Stimulated activated CD4-positive, alpha-beta T cell treated with anti-CD3 and anti-CD28 coated beads, Interleukin-12 subunit alpha, Interleukin-12 subunit beta, amount 100 ng/mL, for 24 hours (primary cell): ENCODE measurements at regions not wholly inside any gene's neighbourhood (a gene's known extent, or its start where the extent isn't known, plus 50 kb on each side); places are given as distances from the start of the nearest gene placed in this dataset.
"Not testable (repeated sequence)": the region's sequence is repeated elsewhere in the genome, so short reads cannot be mapped to it uniquely, and the experiment has no call there.

Experiments used
- DNase-seq, 2 experiments: peaks; one replicate each; pipeline ENCODE4 v3.0.0-alpha.2; 2020; ENCODE audit warnings: low read depth in 2 of 2

DNA sequence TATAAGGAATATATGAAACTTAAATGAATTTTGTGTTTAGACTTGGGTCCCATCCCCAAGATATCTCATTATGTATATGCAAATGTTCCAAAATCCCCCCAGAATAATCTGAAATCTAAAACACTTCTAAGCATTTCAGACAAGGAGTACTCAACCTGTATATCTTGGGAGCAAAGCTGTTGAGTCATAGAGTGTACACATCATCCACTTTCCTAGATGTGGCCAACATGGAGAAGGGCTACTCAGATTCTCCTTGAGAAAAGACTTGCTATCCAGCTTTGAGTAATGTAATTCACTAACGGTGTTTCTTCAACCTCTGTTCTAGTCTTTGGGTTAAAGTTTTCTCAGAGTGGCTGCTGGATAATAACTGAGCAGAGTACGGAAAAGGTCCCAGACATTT, 215.5 kb upstream of the POU1F1 start:
- DNase-seq, result no peak

DNA sequence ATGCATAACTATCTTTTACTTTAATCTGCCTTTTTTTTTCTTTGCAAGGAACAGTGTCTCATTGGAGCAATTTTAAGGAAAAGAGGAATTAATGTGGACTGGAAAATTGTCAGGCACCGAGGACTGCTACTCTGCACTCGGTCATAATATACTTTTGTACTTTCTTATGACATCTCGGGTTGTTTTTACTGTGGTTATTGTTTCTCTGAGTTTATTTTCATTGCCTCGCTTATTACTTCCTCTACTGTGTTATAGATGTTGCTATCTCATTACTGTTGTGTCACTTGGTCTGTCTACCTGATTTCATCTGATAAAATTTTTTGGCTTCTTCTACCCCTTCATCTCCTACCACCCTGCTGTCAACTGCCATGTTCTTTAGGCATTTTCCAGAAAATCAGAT, 213.5 kb upstream of the POU1F1 start:
- DNase-seq, result no peak

- DNase-seq, result no peak
These were observed 212.4 kb upstream of the POU1F1 start for GRCh38 chr3:87488765-87489164.

GRCh38 chr3:87486635-87487034, 210.3 kb upstream of the POU1F1 start:
- DNase-seq, result not testable (repeated sequence)

GRCh38 chr3:87486115-87486514, 209.7 kb upstream of the POU1F1 start:
- no peak for DNase-seq

DNA sequence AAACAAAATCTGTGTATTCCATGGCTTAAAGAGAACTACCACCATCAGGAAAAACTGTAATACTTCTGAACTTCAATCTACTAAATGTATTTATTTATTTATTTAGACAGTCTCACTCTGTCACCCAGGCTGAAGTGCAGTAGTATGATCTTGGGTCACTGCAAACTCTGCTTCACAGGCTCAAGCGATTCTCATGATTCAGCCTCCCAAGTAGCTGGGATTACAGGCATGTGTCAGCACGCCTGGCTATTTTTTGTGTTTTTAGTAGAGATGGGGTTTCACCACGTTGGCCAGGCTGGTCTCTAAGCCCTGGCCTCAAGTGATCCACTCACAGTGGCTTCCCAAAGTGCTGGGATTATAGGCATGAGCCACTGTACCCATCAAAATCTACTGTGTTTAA, 202.3 kb upstream of the POU1F1 start:
- DNase-seq, result no peak

GRCh38 chr3:87473944-87474343, 197.6 kb upstream of the POU1F1 start:
- no peak for DNase-seq

DNA sequence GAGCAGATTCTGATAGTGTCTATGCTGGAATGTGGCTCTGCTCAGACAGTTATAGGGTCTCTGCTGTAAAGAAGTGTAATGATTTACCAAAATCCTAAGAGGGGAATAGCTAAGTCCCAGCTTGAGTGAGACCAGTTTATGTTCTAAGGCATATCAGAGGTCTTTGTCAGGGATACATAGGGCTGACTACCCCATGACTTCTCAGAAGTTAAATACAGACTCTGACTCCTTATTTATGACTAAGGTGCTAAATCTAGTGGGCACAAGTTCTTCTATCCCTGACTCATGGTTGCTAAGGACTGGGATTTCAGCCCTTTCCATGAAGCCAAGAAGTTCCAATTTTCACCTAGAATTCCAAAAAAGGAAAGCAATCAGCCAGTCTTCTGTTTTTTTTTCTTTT, 192.6 kb upstream of the POU1F1 start:
- DNase-seq, result no peak

GRCh38 chr3:87468235-87468634, 191.9 kb upstream of the POU1F1 start:
- DNase-seq, result no peak

DNA sequence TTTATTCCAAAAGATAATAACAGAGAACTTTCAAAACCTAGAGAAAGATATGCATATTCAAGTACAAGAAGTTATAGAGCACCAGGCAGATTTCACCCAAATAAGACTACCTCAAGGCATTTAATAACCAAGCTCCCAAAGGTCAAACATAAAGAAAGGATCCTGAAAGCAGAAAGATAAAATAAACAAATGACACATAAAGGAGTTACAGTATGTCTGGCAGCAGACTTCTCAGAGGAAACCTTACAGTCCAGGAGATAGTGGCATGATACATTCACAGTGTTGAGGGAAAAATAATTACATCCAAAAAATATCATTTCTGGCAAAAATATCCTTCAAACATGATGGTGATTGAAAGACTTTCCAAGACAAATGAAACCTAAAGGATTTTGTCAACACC, 185.8 kb upstream of the POU1F1 start:
- no peak for DNase-seq

DNA sequence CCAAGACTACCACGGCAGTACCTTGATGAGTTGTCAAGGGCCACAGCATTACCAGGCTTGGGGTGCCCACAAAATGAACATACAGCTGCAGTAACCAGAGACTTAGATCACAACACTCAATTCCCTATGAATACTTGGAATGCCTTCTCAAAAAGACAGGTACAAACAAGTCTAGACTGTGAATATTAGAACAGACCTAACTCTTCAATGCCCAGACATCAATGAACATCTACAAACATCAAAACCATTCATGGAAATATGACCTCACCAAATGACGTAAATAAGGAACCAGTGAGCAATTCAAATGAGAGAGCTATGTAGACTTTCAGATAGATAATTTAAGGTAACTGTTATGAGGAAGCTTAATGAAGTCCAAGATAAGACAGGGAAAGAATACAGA, 185.1 kb upstream of the POU1F1 start:
- no peak for DNase-seq

DNA sequence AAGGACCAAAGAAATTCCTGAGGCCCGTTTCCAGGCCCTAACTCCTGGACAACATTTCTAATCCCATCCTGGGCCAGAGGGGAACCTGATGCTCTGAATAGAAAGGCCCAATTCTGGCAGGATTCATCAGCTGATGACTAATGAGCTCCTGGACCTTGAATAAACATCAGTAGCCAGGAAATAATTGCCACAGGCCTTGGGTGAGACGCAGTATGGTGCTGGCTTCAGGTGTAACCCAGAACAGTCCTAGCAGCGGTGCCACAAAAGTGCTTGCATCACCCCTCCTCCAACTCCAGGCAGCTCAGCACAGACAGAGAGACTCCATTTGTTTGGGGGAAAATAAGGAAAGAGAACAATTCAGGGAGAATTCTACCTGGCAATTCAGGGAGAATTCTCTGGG, 184.7 kb upstream of the POU1F1 start:
- DNase-seq, result no peak

DNA sequence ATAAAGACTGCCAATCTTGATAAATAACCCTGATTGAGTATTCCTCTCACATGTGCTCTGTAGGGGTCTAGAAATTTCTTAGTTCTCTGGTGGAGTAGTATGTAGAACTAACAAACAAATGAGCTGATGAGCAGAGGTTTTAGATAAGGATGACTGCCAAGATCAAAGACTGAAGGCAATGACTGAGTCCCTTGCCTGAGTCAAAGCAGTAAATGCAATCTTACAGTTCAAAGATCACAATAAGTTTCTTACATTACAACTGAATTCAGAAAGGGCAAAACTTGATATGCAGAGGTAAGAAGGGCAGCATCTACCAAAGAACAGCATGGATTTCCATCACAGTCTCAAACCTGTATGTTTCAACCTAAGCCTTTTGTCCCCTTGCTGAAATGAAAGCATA, 172.2 kb upstream of the POU1F1 start:
- DNase-seq, result no peak

DNA sequence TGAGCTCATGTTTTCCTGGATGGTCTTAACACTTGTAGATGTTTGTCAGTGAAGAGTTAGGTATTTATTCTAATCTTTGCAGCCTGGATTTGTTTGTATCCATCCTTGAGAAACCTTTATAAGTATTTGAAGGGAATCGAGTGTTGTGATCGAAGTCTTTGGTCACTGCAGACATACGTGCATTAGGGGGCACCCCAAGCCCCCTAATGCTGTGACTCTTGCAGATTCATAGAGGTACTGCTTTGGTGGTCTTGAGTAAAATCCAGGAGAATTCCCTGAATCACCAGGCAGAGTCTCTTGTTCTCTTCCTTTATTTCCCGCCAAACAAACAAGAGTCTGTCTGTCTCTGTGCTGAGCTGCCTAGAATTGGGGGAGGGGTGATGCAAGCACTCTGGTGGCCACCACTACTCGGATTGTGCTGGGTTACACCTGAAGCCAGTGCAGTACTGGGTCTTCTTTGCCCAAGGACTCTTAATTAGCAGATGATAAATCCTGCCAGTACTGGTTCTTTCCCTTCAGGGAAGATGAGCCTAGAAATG, 170.5 kb upstream of the POU1F1 start:
- no peak for DNase-seq

GRCh38 chr3:87442470-87442869, 166.1 kb upstream of the POU1F1 start:
- no peak for DNase-seq

DNA sequence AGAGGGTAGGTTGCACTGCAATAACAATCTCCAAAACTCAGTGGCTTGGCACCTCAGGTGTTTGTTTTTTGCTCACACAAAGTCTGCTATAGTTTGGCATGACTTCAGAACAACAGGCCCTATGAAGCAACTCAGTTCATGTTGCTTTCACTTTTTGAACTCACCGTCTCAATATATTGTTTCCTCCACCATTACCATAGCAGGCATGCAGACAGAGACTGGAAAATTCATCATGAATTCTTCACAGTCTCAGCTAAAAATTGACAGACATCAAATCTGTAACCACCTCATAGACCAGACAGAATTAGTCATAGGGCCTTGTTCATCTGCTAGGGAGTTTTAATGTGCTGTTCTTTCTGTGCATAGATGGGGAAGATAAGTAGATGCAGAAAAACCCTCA, 161.4 kb upstream of the POU1F1 start:
- DNase-seq, result no peak

GRCh38 chr3:87436781-87437543, 160.6 kb upstream of the POU1F1 start:
- no peak for DNase-seq

DNA sequence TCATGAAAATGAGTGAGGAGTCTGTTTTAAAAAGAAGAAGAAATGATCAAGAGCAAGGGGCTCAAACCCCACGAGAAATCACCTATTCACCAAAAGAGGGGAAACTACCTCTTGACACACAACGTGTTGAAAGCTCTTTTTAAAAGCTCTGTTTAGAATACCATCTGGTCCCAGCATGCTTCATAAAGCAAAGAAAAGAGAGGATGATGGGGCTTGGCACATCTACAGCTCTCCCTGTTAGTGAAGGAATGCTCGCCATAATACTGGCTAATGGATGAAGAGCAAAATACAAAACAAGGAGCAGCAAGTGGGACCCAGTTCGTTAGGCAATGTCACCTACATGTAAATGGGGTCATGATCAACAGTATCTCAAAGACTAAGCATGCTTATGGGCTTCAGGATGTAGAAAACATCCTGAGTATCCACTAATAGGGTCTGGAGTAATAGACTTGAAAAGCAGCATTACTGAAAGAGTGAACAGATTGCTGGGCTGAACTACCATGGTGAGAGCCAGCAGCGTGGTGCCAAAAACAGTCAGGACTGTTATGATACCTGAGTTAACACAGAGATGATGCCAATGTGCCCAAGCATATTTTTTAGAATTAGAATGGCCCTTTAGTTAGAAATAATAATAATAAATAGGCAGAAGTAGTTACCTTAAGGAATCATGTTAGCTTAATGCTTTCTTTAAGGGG, 159.7 kb upstream of the POU1F1 start:
- DNase-seq, result no peak

DNA sequence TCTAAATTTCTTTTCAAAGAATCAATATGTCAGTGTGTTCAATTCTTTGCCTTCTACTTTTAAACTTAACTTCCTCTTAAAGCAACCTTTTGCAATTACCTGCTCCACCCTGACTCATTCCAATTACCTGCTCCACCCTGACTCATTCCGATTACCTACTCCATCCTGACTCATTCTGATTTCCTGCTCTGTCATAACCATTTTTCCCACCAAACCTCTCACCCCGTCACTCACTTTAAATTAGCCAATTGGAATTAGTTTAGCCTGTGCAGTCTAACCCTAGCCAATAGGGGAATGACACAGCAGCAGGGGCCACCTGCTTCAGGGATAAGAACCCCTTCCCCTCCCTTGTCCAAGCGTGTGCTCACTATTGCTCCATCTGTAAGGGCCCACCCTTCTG, 157.1 kb upstream of the POU1F1 start:
- DNase-seq, result not testable (repeated sequence)

GRCh38 chr3:87426918-87427317, 150.5 kb upstream of the POU1F1 start:
- DNase-seq, result no peak

- DNase-seq, result no peak
These were observed 148.7 kb upstream of the POU1F1 start for GRCh38 chr3:87425056-87425455.

GRCh38 chr3:87423336-87423735, 147.0 kb upstream of the POU1F1 start:
- no peak for DNase-seq

DNA sequence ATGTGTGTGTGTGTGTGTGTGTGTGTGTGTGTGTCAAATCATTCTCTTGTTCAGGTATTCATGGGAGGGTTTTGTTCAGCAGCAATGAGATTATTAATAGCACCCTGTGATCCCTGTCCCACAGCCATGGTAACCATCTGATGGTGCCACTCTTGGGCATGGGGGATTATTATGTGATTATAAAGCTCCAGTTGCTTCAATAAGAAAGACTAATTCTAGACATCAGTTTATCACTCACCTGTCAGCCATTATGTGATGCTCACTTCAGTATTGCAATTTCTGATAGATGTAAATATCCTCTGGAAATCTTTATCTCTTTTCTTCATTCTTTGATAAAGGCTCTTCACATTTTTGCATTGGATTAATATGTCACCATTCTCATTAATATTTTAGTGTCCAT, 145.9 kb upstream of the POU1F1 start:
- DNase-seq, result no peak
